ENCODE measurements at regions not wholly inside any gene's neighbourhood (a gene's known extent, or its start where the extent isn't known, plus 50 kb on each side); places are given as distances from the start of the nearest gene placed in this dataset.

DNA sequence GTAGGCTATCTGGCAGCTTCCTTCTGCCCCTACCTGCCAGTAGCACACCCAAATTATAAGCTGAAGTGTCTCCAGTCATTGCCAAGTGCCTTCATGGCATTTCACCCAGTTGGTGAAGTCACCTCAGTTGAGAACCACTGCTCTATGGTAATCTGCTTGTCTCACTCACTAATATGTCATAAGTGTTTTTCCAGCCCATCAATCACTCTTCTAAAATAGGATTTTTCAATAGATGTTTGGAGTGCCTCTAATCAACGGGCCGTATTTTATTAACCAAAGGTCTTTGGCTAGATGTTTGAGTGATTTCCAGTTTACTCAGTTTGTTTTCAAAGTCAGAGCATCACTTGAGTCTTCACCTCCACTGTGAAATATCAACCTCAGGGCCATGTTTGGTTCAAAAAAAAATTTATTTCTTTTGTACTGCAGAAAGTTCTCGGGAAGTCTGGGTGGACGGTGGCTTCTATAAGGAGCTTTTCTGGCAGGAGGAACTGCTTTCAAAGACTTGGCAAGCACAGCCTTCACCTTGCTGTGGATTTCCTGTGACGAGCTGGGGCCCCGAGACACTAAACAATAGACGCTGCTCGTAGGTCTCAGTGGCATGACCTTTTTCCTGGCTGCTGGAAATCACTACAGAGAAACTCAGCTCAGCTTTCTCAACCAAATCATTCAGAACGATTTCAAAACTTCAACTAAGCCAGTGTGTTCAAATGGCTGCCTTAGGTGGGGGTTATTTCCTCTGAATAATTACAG lies 95.2 kb upstream of the FOXF1 start:
- TF ChIP-seq CTCF (conservative IDR thresholded peaks at IDR 0.05; ENCODE audit: low read depth, low read length) (no peak), EZH2phosphoT487 (IDR thresholded peaks at IDR 0.05; ENCODE audit: borderline replicate concordance, low read length) (no peak), EZH2 (IDR thresholded peaks at IDR 0.05; ENCODE audit: low read length, unreplicated experiment) (no peak)

All from PC-3 (cell line).